NT2/D1 (cell line): ENCODE measurements at regions not wholly inside any gene's neighbourhood (a gene's known extent, or its start where the extent isn't known, plus 50 kb on each side); places are given as distances from the start of the nearest gene placed in this dataset.

Source experiments
- DNase-seq: peaks from one replicate; pipeline ENCODE4 v3.0.0-alpha.2; 2011; ENCODE audit warnings: low read depth, low spot score
- H3K27me3 ChIP-seq: 2 replicates; pipeline ENCODE4 v1.6.0; 2011; ENCODE audit warnings: mild to moderate bottlenecking; ENCODE audit not compliant: insufficient read length, insufficient read depth
- H3K36me3 ChIP-seq: 2 replicates; pipeline ENCODE4 v1.6.1; 2011; ENCODE audit warnings: mild to moderate bottlenecking, low read length, mixed read lengths; ENCODE audit not compliant: insufficient read depth, insufficient read length
- H3K4me1 ChIP-seq: 2 replicates; pipeline ENCODE4 v1.5.1; 2011; ENCODE audit not compliant: insufficient read depth, insufficient read length
- H3K4me3 ChIP-seq: 2 replicates; pipeline ENCODE4 v1.5.1; 2011; ENCODE audit warnings: low read depth; ENCODE audit not compliant: insufficient read length
- H3K9ac ChIP-seq: 2 replicates; pipeline ENCODE4 v1.6.0; 2011; ENCODE audit warnings: low read depth; ENCODE audit not compliant: insufficient read length
- H3K9me3 ChIP-seq: 2 replicates; pipeline ENCODE4 v1.5.1; 2011; ENCODE audit warnings: mild to moderate bottlenecking, low read length; ENCODE audit not compliant: insufficient read depth
- SUZ12 ChIP-seq: IDR thresholded peaks from 2 replicates; pipeline ENCODE4 v1.6.1; 2011; ENCODE audit not compliant: insufficient read length, insufficient read depth; ENCODE audit errors: extremely low read depth
- YY1 ChIP-seq: IDR thresholded peaks from 2 replicates; pipeline ENCODE4 v1.6.1; 2011; ENCODE audit not compliant: insufficient read length, insufficient read depth
- ZNF274 ChIP-seq: IDR thresholded peaks from 2 replicates; pipeline ENCODE4 v1.6.1; 2011; ENCODE audit warnings: mild to moderate bottlenecking, low read depth, low read length

GRCh38 chr10:113362645-113363091 lies 190.2 kb upstream of the HABP2 start:
- H3K4me3 ChIP-seq, result no peak overlapping the region
- no peak overlapping the region for H3K9ac ChIP-seq
- no peak for DNase-seq
- no peaks in the 10 kb centered on the region for H3K36me3 ChIP-seq
- H3K9me3 ChIP-seq, result peaks cover 12% of the 10 kb centered on the region; the same call in 1 of the 2 replicates
- peaks cover 5% of the 10 kb centered on the region for H3K4me1 ChIP-seq
- H3K27me3 ChIP-seq, result no peaks in the 10 kb centered on the region
- TF ChIP-seq ZNF274 (no peak), YY1 (no peak), SUZ12 (no peak)

GRCh38 chr10:113364227-113364626 lies 188.6 kb upstream of the HABP2 start:
- TF ChIP-seq YY1, result no peak
- TF ChIP-seq SUZ12, result no peak
- no peak for TF ChIP-seq ZNF274
- H3K4me3 ChIP-seq, result no peak overlapping the region
- peaks cover 2% of the 10 kb centered on the region for H3K4me1 ChIP-seq
- H3K36me3 ChIP-seq, result no peaks in the 10 kb centered on the region
- no peaks in the 10 kb centered on the region for H3K27me3 ChIP-seq
- no peak overlapping the region for H3K9ac ChIP-seq
- peaks cover 12% of the 10 kb centered on the region; the same call in 1 of the 2 replicates for H3K9me3 ChIP-seq
- no peak for DNase-seq

- Histone ChIP-seq H3K9me3 (peaks cover 12% of the 10 kb centered on the region; the same call in 1 of the 2 replicates), H3K4me3 (no peak overlapping the region), H3K36me3 (no peaks in the 10 kb centered on the region), H3K9ac (no peak overlapping the region), H3K4me1 (no peaks in the 10 kb centered on the region), H3K27me3 (no peaks in the 10 kb centered on the region)
- TF ChIP-seq SUZ12 (no peak), ZNF274 (no peak), YY1 (no peak)
- no peak for DNase-seq
Measured at GRCh38 chr10:113368666-113369364, 184.0 kb upstream of the HABP2 start.

GRCh38 chr10:113369365-113369694 lies 183.5 kb upstream of the HABP2 start:
- no peak overlapping the region for H3K4me3 ChIP-seq
- TF ChIP-seq SUZ12 (no peak), ZNF274 (no peak), YY1 (no peak)
- no peak overlapping the region for H3K9ac ChIP-seq
- no peak for DNase-seq
- peaks cover 12% of the 10 kb centered on the region; the same call in 1 of the 2 replicates for H3K9me3 ChIP-seq
- H3K4me1 ChIP-seq, result no peaks in the 10 kb centered on the region
- no peaks in the 10 kb centered on the region for H3K27me3 ChIP-seq
- H3K36me3 ChIP-seq, result no peaks in the 10 kb centered on the region

- Histone ChIP-seq H3K4me1 (no peaks in the 10 kb centered on the region), H3K4me3 (no peak overlapping the region), H3K9me3 (no peaks in the 10 kb centered on the region), H3K27me3 (no peaks in the 10 kb centered on the region), H3K9ac (no peak overlapping the region), H3K36me3 (no peaks in the 10 kb centered on the region)
- no peak for DNase-seq
- TF ChIP-seq ZNF274 (no peak), SUZ12 (no peak)
Measured at GRCh38 chr10:113376428-113376827, 176.4 kb upstream of the HABP2 start.

GRCh38 chr10:113379091-113379490 lies 173.8 kb upstream of the HABP2 start:
- no peak for DNase-seq
- Histone ChIP-seq H3K36me3 (no peaks in the 10 kb centered on the region), H3K4me3 (no peak overlapping the region), H3K27me3 (no peaks in the 10 kb centered on the region), H3K9me3 (no peaks in the 10 kb centered on the region), H3K4me1 (no peaks in the 10 kb centered on the region), H3K9ac (no peak overlapping the region)
- TF ChIP-seq SUZ12 (no peak), ZNF274 (no peak), YY1 (no peak)

GRCh38 chr10:113381416-113381815 lies 171.4 kb upstream of the HABP2 start:
- Histone ChIP-seq H3K27me3 (no peaks in the 10 kb centered on the region), H3K9me3 (no peaks in the 10 kb centered on the region), H3K4me3 (no peak overlapping the region), H3K36me3 (no peaks in the 10 kb centered on the region), H3K4me1 (no peaks in the 10 kb centered on the region), H3K9ac (no peak overlapping the region)
- TF ChIP-seq ZNF274 (no peak), YY1 (no peak), SUZ12 (no peak)
- DNase-seq, result no peak
